ENCODE measurements at regions not wholly inside any gene's neighbourhood (a gene's known extent, or its start where the extent isn't known, plus 50 kb on each side); places are given as distances from the start of the nearest gene placed in this dataset.

- no peak overlapping the region for H2AK9ac ChIP-seq (replicated peaks; ENCODE audit: low read depth, low read length, poor library complexity)
- H3K4me2 ChIP-seq (ENCODE audit: low read depth, low read length): no peak overlapping the region
- peaks cover 20% of the 10 kb centered on the region for H3K9me3 ChIP-seq (ENCODE audit: control insufficient read depth, insufficient read depth, low read length)
- no peak overlapping the region for H2BK20ac ChIP-seq (ENCODE audit: low read depth, low read length)
- H3K56ac ChIP-seq (ENCODE audit: extremely low read depth, insufficient read depth, low read length): no peak overlapping the region
- no peak overlapping the region for H4K91ac ChIP-seq (ENCODE audit: insufficient read depth, low read depth, low read length)
- no peak overlapping the region for H2BK5ac ChIP-seq (ENCODE audit: low read depth, low read length, poor library complexity, severe bottlenecking)
- DNase-seq (no peak), ATAC-seq (ENCODE audit: low read depth) (no peak)
- WGBS, 2 experiments (ENCODE audit: extremely low coverage in 2 of 2, insufficient read length in 1 of 2): no CpG with 5 or more reads among the region's 2 CpGs
- H3K4me3 ChIP-seq (ENCODE audit: insufficient read depth, low read depth, low read length): no peak overlapping the region
- H2BK120ac ChIP-seq (ENCODE audit: low read depth, low read length): no peak overlapping the region
- H3K18ac ChIP-seq (ENCODE audit: low read depth, low read length): no peak overlapping the region
- H3K9ac ChIP-seq (ENCODE audit: low read depth, low read length): no peak overlapping the region
- H3K79me1 ChIP-seq (ENCODE audit: low read depth in 1 of 2, low read length in 2 of 2): no peaks in the 10 kb centered on the region
- no peaks in the 10 kb centered on the region for H3K36me3 ChIP-seq (ENCODE audit: control insufficient read depth, insufficient read depth, low read length)
- H3K27ac ChIP-seq (ENCODE audit: insufficient read depth, low read length): no peak overlapping the region
- no peaks in the 10 kb centered on the region for H3K4me1 ChIP-seq (ENCODE audit: control insufficient read depth, insufficient read depth, low read length)
- CTCF ChIA-PET: no interaction called here
- TF ChIP-seq, protein P1, sequence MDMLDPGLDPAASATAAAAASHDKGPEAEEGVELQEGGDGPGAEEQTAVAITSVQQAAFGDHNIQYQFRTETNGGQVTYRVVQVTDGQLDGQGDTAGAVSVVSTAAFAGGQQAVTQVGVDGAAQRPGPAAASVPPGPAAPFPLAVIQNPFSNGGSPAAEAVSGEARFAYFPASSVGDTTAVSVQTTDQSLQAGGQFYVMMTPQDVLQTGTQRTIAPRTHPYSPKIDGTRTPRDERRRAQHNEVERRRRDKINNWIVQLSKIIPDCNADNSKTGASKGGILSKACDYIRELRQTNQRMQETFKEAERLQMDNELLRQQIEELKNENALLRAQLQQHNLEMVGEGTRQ (IDR thresholded peaks at IDR 0.05; ENCODE audit: low read depth, low read length): no peak
- TF ChIP-seq NFE2L2 (IDR thresholded peaks at IDR 0.05; ENCODE audit: low read depth, low read length): no peak
- no peak for TF ChIP-seq MAZ (IDR thresholded peaks at IDR 0.05; ENCODE audit: borderline replicate concordance, low read depth, low read length)
- no peak for TF ChIP-seq BHLHE40 (IDR thresholded peaks at IDR 0.05; ENCODE audit: low read depth, low read length)
- TF ChIP-seq CHD1 (IDR thresholded peaks at IDR 0.05; ENCODE audit: low read depth, low read length): no peak
- TF ChIP-seq RFX5 (IDR thresholded peaks at IDR 0.05; ENCODE audit: low read depth, low read length): no peak
- TF ChIP-seq POLR2A (IDR thresholded peaks at IDR 0.05; ENCODE audit: low read depth, low read length): no peak
- TF ChIP-seq SMC3 (IDR thresholded peaks at IDR 0.05; ENCODE audit: low read depth, low read length): no peak
- no peak for TF ChIP-seq RCOR1 (IDR thresholded peaks at IDR 0.05; ENCODE audit: insufficient replicate concordance, low read length)
- TF ChIP-seq, protein P2, sequence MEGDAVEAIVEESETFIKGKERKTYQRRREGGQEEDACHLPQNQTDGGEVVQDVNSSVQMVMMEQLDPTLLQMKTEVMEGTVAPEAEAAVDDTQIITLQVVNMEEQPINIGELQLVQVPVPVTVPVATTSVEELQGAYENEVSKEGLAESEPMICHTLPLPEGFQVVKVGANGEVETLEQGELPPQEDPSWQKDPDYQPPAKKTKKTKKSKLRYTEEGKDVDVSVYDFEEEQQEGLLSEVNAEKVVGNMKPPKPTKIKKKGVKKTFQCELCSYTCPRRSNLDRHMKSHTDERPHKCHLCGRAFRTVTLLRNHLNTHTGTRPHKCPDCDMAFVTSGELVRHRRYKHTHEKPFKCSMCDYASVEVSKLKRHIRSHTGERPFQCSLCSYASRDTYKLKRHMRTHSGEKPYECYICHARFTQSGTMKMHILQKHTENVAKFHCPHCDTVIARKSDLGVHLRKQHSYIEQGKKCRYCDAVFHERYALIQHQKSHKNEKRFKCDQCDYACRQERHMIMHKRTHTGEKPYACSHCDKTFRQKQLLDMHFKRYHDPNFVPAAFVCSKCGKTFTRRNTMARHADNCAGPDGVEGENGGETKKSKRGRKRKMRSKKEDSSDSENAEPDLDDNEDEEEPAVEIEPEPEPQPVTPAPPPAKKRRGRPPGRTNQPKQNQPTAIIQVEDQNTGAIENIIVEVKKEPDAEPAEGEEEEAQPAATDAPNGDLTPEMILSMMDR (conservative IDR thresholded peaks at IDR 0.05; ENCODE audit: low read depth, low read length): no peak
- TF ChIP-seq ELK1 (IDR thresholded peaks at IDR 0.05; ENCODE audit: borderline replicate concordance, low read depth, low read length): no peak
- TF ChIP-seq FOS (IDR thresholded peaks at IDR 0.05; ENCODE audit: low read depth, low read length): no peak
- no peak for TF ChIP-seq CEBPB (IDR thresholded peaks at IDR 0.05; ENCODE audit: low read depth, low read length)
- TF ChIP-seq RAD21 (IDR thresholded peaks at IDR 0.05; ENCODE audit: low read length): no peak
- no peak for TF ChIP-seq MXI1 (IDR thresholded peaks at IDR 0.05; ENCODE audit: borderline replicate concordance, low read depth, low read length)
- no peak for TF ChIP-seq MAFK (IDR thresholded peaks at IDR 0.05; ENCODE audit: low read depth, low read length)
- H2BK15ac ChIP-seq (ENCODE audit: low read depth, low read length): no peak overlapping the region
- POLR2A ChIA-PET (ENCODE audit: unreplicated experiment): no interaction called here
- no peak overlapping the region for H3K23ac ChIP-seq (ENCODE audit: low read depth, low read length)
- H2AFZ ChIP-seq (replicated peaks; ENCODE audit: low read length, poor library complexity): no peak overlapping the region
- H4K8ac ChIP-seq (ENCODE audit: low read depth in 2 of 2, low read length in 2 of 2): no peak overlapping the region
- no peak overlapping the region for H3K14ac ChIP-seq (replicated peaks; ENCODE audit: low read depth, low read length)
- intact Hi-C loops (cut with micrococcal nuclease): no loop called here
- in situ Hi-C loops (cut with MboI; ENCODE audit: low sequenced_read_pairs): no loop called here
- dilution Hi-C loops (cut with HindIII; ENCODE audit: low sequenced_read_pairs, unreplicated experiment): no loop called here
- H4K5ac ChIP-seq (ENCODE audit: low read depth, low read length): no peak overlapping the region
- BruUV-seq (replicated peaks): no TSS peak
- H3K4ac ChIP-seq (ENCODE audit: low read depth, low read length): no peak overlapping the region
- H3K9me1 ChIP-seq (ENCODE audit: insufficient read depth, low read length): no peaks in the 10 kb centered on the region
- no peaks in the 10 kb centered on the region for H4K20me1 ChIP-seq (ENCODE audit: insufficient read depth, low read length)
- no peak overlapping the region for H2AK5ac ChIP-seq (ENCODE audit: low read depth, low read length)
- no peaks in the 10 kb centered on the region for H3K27me3 ChIP-seq (ENCODE audit: control insufficient read depth, insufficient read depth, low read length)
Observed at GRCh38 chr3:4053975-4054374, 249.2 kb upstream of the SETMAR start.

All from IMR-90 (cell line).